DOHH2 (cell line): ENCODE measurements at regions not wholly inside any gene's neighbourhood (a gene's known extent, or its start where the extent isn't known, plus 50 kb on each side); places are given as distances from the start of the nearest gene placed in this dataset.

Experiments
- CTCF ChIP-seq: fragments of 200-600 bp; sonication (generic); IDR thresholded peaks from one replicate; pipeline ENCODE4 v1.5.1; 2014; ENCODE audit warnings: antibody characterized with exemption, mild to moderate bottlenecking, low read depth, low read length; ENCODE audit not compliant: poor library complexity, severe bottlenecking
- EZH2phosphoT487 ChIP-seq: fragments of 200-600 bp; sonication (generic); IDR thresholded peaks from 2 replicates; pipeline ENCODE4 v1.6.1; 2017; ENCODE audit warnings: borderline replicate concordance, mild to moderate bottlenecking, antibody characterized with exemption, low read length, moderate library complexity, mixed read lengths

GRCh38 chr6:113299531-113299930 lies 557.6 kb upstream of the MARCKS start:
- TF ChIP-seq EZH2phosphoT487 (no peak), CTCF (no peak)
